Muscle of arm (tissue), 1 donor: ENCODE measurements at regions not wholly inside any gene's neighbourhood (a gene's known extent, or its start where the extent isn't known, plus 50 kb on each side); places are given as distances from the start of the nearest gene placed in this dataset.

Experiments
- DNase-seq: peaks from one replicate; pipeline ENCODE4 v3.0.0-alpha.2; 2013

DNA sequence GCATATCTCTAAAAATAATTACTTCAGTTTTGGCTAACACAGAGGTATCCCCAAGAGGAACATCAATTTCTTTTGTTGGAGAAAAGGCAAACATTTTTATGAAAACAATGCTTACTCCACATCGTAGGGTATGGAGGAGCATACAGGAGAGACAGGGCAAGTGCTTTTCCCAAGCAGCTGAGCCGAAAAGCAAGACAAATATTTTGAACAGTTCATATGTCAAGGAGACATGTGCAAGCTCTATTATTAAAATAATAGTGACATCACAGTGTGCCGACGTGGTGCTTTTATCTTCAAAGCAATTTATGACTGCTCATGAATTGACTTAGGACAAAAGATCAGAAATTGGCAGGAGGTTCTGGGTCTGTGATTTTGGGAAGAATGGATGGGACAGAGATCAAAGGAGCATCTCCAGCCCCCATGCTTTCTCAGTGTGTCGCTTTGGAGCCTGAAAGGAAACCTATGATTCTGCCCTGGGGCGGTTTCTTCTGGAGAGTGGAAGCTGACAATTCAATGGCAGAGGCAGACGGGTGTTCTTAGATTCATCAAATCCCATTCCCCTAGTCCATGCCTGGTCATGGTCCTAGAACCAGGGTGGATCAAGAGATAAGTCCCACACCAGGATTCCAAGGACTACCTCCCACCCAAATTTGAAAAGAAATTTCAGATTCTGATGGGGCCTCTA lies 97.1 kb downstream of the JCAD start:
- DNase-seq, result no peak

DNA sequence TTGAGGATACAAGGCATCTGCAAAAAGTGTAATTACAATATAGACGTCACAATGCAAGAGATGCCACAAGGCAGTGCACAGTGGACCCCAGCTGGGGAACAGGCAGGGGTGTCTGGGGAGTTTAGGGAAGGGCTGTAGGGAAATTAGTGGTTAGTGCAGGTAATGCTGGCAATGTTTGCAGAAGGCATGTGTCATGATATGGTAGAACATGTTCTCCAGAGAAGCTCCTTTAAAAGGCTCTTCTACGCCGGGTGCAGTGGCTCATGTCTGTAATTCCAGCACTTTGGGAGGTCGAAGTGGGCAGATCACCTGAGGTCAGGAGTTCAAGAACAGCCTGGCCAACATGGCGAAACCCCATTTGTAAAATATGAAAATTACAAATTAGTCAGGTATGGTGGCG lies 98.0 kb downstream of the JCAD start:
- DNase-seq, result no peak

DNA sequence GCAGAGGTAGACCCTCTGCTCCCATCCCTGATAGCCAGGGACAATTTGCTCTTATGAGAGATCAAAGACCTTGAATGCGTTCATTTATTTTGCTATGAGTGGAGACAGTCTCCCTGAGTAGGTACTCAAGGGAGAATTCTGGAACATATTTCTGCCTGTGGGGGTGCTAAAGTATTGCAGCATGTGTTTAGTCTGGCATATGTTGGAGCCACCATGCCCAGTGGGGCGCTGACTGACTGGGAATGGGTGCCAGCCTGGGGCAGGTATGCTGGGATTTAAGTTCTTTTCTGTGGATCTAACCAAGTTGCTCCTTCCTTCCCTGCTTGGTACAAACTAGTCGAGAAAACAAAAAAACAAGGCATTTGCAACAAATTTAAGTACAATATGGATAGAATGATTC lies 99.1 kb downstream of the JCAD start:
- no peak for DNase-seq

DNA sequence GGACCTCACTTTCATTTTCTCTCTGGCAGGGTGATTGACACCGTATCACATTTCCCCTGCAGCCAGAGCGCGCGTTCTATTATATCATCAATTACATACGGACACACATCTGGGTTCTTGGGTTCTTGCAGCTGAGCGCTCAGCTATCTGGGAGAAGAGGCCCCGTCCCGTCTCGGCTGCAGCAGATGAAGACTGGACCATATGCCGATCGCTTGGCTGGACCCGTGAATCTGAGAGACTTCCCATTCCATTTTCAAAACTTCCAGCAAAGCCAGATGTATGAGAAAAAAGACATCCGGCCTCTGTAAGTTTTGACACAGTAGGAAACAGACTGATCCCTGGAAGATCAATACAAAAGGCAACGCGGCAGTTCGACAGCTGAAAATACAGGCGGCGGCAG lies 99.8 kb downstream of the JCAD start:
- peak; percentile 72 for DNase-seq

- DNase-seq, result no peak
Observed at GRCh38 chr10:29958440-29958839, 100.9 kb downstream of the JCAD start.

DNA sequence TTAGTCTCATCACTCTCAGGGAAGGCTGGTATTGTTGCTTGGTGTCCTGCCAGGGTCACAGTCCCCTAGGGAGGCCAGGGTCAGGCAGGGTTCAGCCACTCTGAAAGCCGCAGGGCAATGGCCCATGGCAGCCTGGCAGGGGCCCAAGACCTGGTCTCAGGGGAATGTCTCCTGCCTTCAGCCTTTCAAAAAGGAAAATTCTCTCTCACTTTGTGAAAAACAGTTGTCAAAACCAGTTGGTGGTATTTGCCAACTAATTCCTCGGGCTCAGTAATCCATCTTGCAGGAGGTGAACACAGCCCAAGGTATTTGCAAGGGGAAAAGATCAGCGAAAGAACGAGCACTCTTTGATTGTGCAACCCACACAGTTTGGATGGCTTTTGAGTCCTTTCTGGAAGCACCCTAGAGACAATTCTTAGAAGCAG lies 101.5 kb downstream of the JCAD start:
- DNase-seq, result no peak

DNA sequence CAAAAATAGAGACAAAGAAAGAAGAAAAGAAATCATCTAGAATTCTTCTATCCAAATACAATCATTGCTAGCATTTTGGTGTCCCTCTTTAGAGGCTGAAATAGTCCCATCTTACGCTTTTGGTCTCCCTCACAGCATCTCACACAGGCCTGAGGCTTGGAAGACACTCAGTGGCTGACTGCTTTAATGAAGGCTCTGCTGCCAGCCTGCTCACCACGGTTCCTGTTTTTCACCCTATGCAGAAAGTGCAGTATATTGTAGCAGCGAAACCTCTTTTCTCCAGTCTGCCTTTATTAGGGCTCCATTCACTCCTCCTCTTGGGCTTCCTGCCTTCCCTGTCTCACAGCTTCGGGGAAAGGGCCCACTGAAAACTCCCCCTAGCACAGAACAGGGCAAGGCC lies 102.2 kb downstream of the JCAD start:
- no peak for DNase-seq

- no peak for DNase-seq
Observed at GRCh38 chr10:29956335-29956924, 103.0 kb downstream of the JCAD start.

GRCh38 chr10:29955329-29955935 lies 104.0 kb downstream of the JCAD start:
- DNase-seq, result no peak

- no peak for DNase-seq
Observed at GRCh38 chr10:29951441-29951931, 107.9 kb downstream of the JCAD start.

DNA sequence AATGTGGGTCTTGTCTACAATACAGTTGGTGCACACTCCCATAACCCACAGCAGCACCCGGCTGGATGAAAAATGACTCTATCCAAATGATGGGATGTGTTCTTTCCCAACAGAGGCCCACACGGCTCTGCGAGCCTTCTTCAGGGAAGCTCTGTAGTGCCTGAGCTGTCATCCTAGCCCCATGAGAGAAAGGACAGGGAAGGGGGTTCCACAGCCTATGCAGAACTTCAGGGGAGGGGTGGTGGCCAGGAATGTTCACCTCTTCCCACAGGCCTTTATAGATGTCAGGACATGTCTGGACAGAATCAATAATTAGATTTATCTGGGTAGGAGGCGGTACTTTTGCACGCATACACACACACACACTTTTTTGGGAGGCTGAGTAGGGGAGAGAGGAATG lies 109.0 kb downstream of the JCAD start:
- no peak for DNase-seq

- DNase-seq, result no peak
Observed at GRCh38 chr10:29949411-29950011, 109.9 kb downstream of the JCAD start.

- peak; percentile 49 for DNase-seq
Observed at GRCh38 chr10:29948881-29949355, 110.5 kb downstream of the JCAD start.

- DNase-seq, result no peak
Observed at GRCh38 chr10:29947701-29948060, 111.7 kb downstream of the JCAD start.

DNA sequence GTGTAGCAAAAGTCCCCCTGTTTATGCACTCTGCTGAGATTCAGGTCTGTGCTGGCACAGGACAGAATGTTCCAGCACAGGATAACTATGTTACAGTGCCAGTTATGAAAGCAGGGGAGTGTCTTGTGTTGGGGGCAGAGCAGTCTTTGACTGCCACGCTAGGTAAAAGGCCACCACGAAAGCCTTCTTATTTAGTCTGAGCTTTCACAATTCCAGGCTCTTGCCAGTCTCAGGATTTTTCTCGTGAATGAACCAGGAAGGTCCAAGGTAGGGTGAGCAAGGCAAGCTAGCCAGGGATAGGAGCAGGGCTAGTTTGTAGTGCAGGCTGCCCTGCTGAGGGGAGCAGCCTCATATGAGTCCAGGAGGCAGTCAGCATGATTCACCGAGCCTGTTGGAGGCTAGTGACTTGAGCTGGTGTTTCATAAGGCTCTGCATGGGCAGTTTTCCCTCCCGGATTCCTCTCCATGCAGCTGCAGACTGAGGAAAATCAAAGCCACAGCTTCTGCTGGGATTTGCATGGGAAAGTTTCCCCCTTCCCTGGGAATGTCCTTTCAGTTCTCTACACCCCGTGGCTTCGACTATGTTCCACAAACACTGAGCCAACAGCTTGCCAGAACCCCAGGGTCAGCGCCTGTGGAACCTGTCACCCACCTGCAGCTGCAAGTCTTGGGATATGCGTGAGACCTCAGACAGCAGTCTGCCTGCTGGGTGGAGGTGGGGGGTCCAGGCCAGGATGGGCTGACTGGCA lies 112.3 kb downstream of the JCAD start:
- DNase-seq, result no peak

DNA sequence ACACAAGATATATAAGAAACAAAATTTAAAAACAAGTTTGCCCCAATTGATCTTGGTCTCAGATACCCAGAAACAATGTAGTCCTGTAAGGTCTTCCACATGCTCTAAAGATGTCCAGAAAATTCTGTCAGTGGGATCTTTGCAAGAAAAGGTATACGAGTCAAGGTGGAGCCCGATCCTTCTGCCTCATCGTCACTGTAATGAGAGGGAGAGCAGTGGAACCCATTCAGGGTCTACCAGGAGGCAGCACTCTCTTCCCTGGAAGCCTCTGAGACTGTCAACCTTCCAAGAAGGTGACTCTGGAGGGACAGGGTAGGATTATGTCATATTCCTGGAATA lies 112.8 kb downstream of the JCAD start:
- DNase-seq, result no peak

DNA sequence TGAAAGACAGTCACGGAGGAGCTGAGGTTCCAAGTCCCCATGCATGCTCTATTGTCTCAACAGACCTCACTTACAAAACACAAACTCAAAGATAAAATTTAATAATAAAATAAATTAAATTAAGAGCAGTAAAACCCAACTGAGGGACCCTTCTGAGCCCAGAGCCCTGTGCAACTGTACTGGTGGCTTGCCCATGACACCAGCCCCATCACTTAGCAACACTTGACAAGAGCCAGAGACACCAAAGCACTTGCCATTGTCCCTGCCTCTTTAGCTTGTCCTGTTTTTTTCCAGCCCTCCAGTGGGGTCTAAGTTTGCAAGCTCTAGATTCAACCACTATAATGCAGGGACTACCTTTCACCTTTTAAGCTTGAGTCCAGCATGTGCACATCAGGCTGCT lies 117.9 kb downstream of the JCAD start:
- DNase-seq, result no peak

GRCh38 chr10:29932991-29933390 lies 126.4 kb downstream of the JCAD start:
- no peak for DNase-seq

DNA sequence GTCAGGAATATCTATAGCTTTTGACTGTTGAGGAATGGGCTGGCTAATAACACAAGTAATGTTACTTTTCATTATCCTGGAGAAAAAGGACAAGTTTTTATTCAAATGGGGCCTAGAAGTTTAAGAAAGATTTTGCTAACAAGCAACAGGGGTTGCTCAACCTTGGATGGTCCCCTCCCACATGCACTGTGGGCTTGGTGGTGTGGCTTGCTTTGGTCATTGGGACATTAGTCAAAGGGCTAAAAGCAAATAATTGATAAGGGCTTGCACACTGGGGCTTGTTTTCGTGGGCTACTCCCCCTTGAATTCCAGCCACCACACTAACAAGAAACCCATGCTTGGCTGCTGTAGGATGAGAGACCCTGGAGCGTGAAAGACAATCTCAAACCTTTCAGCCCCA lies 127.6 kb downstream of the JCAD start:
- DNase-seq, result no peak

DNA sequence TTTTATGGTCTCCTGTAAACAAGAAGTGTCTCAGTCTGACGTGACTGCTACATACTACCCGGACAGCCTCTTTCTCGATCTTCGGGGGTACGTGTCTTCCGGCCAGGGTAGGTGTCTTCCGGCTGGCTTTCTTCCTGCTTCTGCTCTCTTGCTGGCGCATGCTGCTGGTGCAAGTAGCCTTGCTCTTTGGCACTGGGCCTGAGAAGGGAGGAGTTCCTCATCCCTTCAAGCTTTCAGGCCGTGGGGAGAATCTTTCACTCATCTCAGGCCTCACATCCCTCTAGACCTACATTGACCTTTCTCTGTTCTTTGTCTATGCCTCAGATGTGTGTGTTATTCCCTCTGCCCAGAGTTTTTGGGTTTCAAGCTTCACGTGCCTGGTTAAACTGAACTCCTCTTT lies 130.4 kb downstream of the JCAD start:
- no peak for DNase-seq

GRCh38 chr10:29926693-29927048 lies 132.7 kb downstream of the JCAD start:
- no peak for DNase-seq
